LNCAP (cell line): ENCODE measurements at regions not wholly inside any gene's neighbourhood (a gene's known extent, or its start where the extent isn't known, plus 50 kb on each side); places are given as distances from the start of the nearest gene placed in this dataset.

Experiments used
- TF ChIP-seq, protein P1 (sequence below): fragments of 450-650 bp; IDR thresholded peaks from 2 replicates; pipeline ENCODE4 v1.5.1; 2017; ENCODE audit warnings: mild to moderate bottlenecking

DNA sequence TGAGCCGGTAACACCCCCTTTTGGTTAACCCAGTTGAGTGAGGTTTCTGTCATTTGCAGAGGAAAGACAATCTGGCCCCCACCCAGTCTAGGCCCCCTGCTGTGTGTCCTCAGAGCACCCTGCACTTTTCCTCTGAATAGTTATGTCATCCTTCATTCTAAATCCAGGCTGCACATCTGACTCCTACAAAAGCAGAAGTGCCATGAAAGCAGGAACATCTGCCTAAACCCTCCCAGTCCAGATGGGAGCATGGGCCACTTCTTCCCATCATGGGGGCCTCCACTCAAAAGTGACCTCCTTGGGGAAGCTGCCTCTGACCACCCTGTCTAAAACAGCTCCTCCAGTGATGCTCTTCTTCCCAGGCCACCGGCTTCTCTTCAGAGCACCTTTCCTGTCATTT is 53.7 kb upstream of the HMGXB4 start:
- TF ChIP-seq, protein P1, sequence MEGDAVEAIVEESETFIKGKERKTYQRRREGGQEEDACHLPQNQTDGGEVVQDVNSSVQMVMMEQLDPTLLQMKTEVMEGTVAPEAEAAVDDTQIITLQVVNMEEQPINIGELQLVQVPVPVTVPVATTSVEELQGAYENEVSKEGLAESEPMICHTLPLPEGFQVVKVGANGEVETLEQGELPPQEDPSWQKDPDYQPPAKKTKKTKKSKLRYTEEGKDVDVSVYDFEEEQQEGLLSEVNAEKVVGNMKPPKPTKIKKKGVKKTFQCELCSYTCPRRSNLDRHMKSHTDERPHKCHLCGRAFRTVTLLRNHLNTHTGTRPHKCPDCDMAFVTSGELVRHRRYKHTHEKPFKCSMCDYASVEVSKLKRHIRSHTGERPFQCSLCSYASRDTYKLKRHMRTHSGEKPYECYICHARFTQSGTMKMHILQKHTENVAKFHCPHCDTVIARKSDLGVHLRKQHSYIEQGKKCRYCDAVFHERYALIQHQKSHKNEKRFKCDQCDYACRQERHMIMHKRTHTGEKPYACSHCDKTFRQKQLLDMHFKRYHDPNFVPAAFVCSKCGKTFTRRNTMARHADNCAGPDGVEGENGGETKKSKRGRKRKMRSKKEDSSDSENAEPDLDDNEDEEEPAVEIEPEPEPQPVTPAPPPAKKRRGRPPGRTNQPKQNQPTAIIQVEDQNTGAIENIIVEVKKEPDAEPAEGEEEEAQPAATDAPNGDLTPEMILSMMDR: no peak

DNA sequence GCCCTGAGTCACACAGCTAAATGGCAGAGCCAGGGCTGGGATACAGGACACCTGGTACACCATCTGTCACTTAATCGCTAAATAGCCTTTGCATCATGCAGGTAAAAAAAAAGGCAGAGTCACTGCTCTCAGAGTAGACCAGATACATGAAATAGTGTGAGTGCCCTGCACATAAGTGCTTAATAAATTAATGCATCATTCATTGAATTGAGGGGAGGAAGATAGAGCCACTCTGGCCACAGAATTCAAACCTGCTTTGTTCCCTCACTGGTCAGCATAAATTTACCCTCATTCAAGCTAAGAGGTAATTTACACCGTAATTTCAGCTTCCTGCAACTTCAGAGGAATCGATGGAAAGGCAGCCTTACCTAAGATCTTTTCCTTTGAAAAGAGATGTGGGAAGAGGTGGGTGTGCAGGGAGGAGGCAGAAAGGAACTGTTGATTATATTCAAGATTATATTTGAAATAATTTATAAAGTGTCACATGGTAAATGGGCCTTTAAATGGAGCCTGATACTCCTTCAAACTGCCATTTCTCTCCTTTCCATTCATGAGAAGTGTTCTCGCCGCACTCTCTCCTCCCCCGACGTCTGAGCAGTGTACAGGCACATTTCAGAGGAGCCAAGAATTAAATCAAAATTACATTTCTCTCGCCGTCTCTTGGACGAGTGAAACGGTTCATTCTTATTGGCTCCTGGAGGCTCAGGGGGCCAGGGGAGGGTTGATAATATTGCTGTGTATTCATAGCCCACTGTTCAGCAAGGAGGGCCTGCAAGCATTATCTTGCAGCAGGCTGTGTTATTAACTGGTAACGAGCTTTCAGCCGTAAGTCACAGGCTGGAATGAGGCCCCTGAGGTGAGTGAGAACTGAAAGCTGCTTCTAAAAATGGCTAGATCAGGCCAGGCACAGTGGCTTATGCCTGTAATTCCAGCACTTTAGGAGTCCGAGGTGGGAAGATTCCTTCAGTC is 52.2 kb upstream of the HMGXB4 start:
- TF ChIP-seq, protein P1: no peak

DNA sequence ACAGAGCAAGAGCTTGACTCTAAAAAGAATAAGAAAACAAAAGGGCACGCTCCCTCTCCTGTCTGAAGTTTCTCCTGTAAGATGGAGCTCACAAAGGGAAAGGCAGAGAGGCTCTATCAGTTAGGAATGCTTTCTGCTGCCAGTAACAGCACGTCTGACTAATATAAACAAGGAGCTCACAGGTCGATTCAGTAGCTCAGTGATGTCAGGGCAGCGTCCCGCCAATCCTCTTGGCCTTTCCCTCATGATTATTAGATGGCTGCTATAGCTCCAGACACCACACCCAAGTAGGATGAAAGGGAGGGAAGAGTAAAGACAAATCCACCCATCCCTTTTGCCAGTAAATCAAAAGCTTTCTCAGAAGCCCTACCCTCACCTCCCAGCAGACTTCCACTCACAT is 51.3 kb upstream of the HMGXB4 start:
- TF ChIP-seq, protein P1: no peak

DNA sequence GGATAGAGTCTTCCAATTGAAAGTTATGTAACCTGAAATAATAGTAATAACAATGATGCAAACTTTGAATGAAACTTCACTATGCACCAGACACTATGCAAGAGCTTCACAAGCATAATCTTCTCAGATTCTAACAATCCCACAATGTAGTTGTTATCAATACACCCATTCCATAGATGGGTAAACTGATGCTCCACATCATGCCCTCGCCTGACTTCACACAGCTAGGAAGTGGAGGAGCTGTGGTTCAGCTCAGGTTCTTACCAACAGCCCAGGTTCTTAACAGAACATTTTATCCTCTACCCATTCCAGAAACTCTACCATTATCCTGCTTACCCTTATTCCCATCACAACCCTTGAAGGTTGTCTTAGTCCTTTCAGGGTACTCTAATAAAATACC is 50.4 kb upstream of the HMGXB4 start:
- TF ChIP-seq, protein P1: no peak
